T-cell (primary cell): ENCODE measurements at regions not wholly inside any gene's neighbourhood (a gene's known extent, or its start where the extent isn't known, plus 50 kb on each side); places are given as distances from the start of the nearest gene placed in this dataset.
"Not testable (repeated sequence)": the region's sequence is repeated elsewhere in the genome, so short reads cannot be mapped to it uniquely, and the experiment has no call there.

Source experiments
- ATAC-seq, 4 experiments: fragments of 200-7000 bp in 3 of 4; fragments of 150-1000 bp in 1 of 4; cut with Tn5 transposase; replicated peaks in 1 of 4; 1 replicate in 3 of 4; 2 replicates in 1 of 4; pipeline ENCODE4 v1.10.0; 2021; ENCODE audit warnings: moderate library complexity in 3 of 4, mild to moderate bottlenecking in 2 of 4, moderate number of reproducible peaks in 1 of 4
- CTCF ChIA-PET, 2 donors: fragments of 300-600 bp; sonication (Branson Sonifier 250); formaldehyde crosslinking; loops; one replicate each; lab custom pipeline; 2022; ENCODE audit warnings: antibody characterized with exemption in 2 of 2; lab: Charles Lee
- POLR2A ChIA-PET, 2 donors: fragments of 300-600 bp; sonication (Branson Sonifier 250); formaldehyde crosslinking; loops; one replicate each; lab custom pipeline; 2022; ENCODE audit warnings: antibody characterized with exemption in 2 of 2; lab: Charles Lee
- DNase-seq, 35 experiments: peaks; one replicate each; pipeline versions ENCODE4 v3.0.0 to v3.0.0-alpha.2; 2013 to 2023
- H3K27ac ChIP-seq: one replicate; pipeline ENCODE4 v1.5.1; 2013; ENCODE audit warnings: low read length
- H3K27me3 ChIP-seq, 2 experiments: replicated peaks in 1 of 2; 1 replicate in 1 of 2; 2 replicates in 1 of 2; pipeline versions ENCODE4 v1.6.1 to v1.7.0; 2013; ENCODE audit warnings: low read length in 1 of 2, mixed read lengths in 1 of 2; ENCODE audit not compliant: control insufficient read depth in 2 of 2, insufficient read depth in 2 of 2; ENCODE audit errors: extremely low read depth in 1 of 2
- H3K36me3 ChIP-seq, 2 donors: 1 replicate in 1 of 2; 2 replicates in 1 of 2; pipeline versions ENCODE4 v1.6.1 to v1.7.0; 2013; ENCODE audit warnings: low read length in 1 of 2; ENCODE audit not compliant: control insufficient read depth in 2 of 2, insufficient read depth in 1 of 2; ENCODE audit errors: extremely low read depth in 1 of 2
- H3K4me1 ChIP-seq, 2 experiments: 1 replicate in 1 of 2; 2 replicates in 1 of 2; pipeline versions ENCODE4 v1.6.1 to v1.7.0; 2013; ENCODE audit warnings: low read length in 2 of 2, mixed read lengths in 1 of 2; ENCODE audit not compliant: insufficient read depth in 2 of 2, control insufficient read depth in 1 of 2; ENCODE audit errors: extremely low read depth in 1 of 2
- H3K4me3 ChIP-seq, 2 donors: 1 replicate in 1 of 2; 2 replicates in 1 of 2; pipeline versions ENCODE4 v1.5.1 to v1.7.0; 2013; ENCODE audit warnings: mild to moderate bottlenecking in 2 of 2, low read length in 1 of 2, moderate library complexity in 1 of 2; ENCODE audit not compliant: control insufficient read depth in 1 of 2; ENCODE audit errors: extremely low read depth in 1 of 2
- H3K9me3 ChIP-seq: 2 replicates; pipeline ENCODE4 v1.7.0; 2013
- H3K27ac Mint-ChIP-seq, 2 donors: one replicate each; pipeline ENCODE4 v1.8.0; 2020 to 2021; ENCODE audit warnings: mild to moderate bottlenecking in 2 of 2, mixed read lengths in 2 of 2
- H3K27me3 Mint-ChIP-seq, 2 donors: one replicate each; pipeline ENCODE4 v1.8.0; 2021 to 2022; ENCODE audit warnings: mixed read lengths in 2 of 2
- H3K36me3 Mint-ChIP-seq: one replicate; pipeline ENCODE4 v1.8.0; 2021; ENCODE audit warnings: mixed read lengths
- H3K4me1 Mint-ChIP-seq, 3 donors: one replicate each; pipeline ENCODE4 v1.8.0; 2020 to 2022; ENCODE audit warnings: mixed read lengths in 3 of 3, mild to moderate bottlenecking in 1 of 3
- H3K4me3 Mint-ChIP-seq, 3 donors: one replicate each; pipeline ENCODE4 v1.8.0; 2020 to 2022; ENCODE audit warnings: mild to moderate bottlenecking in 3 of 3, mixed read lengths in 3 of 3, moderate library complexity in 3 of 3
- H3K9me3 Mint-ChIP-seq, 3 donors: one replicate each; pipeline ENCODE4 v1.8.0; 2020 to 2022; ENCODE audit warnings: mixed read lengths in 3 of 3
- WGBS: methylation state at CpG from one replicate; pipeline ENCODE4 v1.1.5; 2013; ENCODE audit warnings: missing lambda C conversion rate; ENCODE audit not compliant: insufficient coverage; 5-methylcytosine and 5-hydroxymethylcytosine counted together

DNA sequence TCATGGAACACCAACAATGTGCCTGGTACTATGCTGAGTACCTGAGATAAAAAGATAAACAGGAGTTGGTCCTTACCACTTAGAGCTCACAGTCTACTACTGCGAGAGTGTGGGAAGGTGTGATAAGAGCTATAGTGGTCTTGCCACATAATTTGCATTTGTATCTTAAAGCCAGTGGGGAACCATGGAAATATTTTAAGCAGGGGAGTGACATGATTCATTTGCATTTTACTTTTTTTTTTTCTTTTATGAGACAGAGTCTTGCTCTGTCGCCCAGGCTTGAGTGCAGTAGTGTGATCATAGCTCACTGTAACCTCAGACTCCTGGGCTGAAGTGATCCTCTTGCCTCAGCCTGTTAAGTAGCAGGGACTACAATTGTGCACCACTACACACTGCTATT lies 54.2 kb upstream of the FAM72C start:
- H3K36me3 Mint-ChIP-seq, H3K4me3 Mint-ChIP-seq, H3K4me1 Mint-ChIP-seq, CTCF ChIA-PET, DNase-seq, H3K27me3 ChIP-seq, H3K4me3 ChIP-seq, H3K4me1 ChIP-seq, H3K36me3 ChIP-seq, H3K27me3 Mint-ChIP-seq, H3K9me3 Mint-ChIP-seq, H3K27ac Mint-ChIP-seq, H3K9me3 ChIP-seq, H3K27ac ChIP-seq, ATAC-seq, POLR2A ChIA-PET: not testable (repeated sequence)
- no CpG with 5 or more reads among the region's 2 CpGs for WGBS

DNA sequence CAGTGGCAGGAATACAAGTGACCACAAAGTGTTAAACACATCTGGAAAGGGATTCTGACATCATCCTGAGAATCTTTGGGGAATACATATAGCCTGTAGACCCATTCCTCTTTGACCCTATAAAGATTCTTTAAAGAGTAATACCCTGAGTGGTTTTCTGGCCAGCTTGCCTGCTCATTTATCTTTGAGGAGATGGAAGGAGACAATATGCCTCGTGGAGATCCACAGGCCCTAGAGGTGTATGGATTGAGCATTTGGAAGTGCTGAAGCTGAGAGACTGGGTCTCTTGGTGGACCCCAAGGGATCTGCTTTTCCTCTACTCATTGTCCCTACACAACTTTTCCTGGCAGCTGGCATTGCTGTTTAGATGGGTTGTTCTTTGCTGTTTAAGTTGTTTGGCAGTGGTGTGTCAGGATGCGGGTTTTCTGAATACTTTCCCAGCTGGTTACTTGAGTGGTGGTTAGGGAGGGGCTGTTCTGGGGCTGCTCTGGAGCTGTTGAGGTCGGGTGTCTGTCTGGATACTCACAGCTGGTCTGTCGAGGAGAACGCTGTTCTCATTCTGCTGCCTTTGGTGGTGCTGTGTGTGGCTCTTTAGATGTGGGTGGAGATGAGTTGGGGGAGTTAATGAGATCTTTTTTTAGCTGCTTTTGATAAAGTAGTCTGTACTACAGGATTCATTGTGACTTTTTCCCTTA lies 50.1 kb upstream of the FAM72C start:
- H3K9me3 ChIP-seq, H3K27me3 Mint-ChIP-seq, H3K4me1 ChIP-seq, H3K4me3 Mint-ChIP-seq, H3K27ac Mint-ChIP-seq, H3K27me3 ChIP-seq, H3K36me3 Mint-ChIP-seq, H3K9me3 Mint-ChIP-seq, CTCF ChIA-PET, DNase-seq, H3K27ac ChIP-seq, ATAC-seq, H3K4me1 Mint-ChIP-seq, POLR2A ChIA-PET, H3K4me3 ChIP-seq, H3K36me3 ChIP-seq: not testable (repeated sequence)
- WGBS = no CpG with 5 or more reads among the region's 5 CpGs
